Hepatocyte (in vitro differentiated cells): ENCODE measurements at regions not wholly inside any gene's neighbourhood (a gene's known extent, or its start where the extent isn't known, plus 50 kb on each side); places are given as distances from the start of the nearest gene placed in this dataset.

Source experiments
- DNase-seq: peaks from one replicate; pipeline ENCODE4 v3.0.0-alpha.2; 2016; ENCODE audit warnings: low spot score
- H2AFZ ChIP-seq: fragments of 200-600 bp; sonication (generic); 2 replicates; pipeline ENCODE4 v1.6.0; 2016; ENCODE audit warnings: antibody characterized with exemption, mild to moderate bottlenecking
- H3K27ac ChIP-seq: fragments of 200-600 bp; sonication (generic); 2 replicates; pipeline ENCODE4 v1.5.1; 2016; ENCODE audit warnings: mild to moderate bottlenecking
- H3K27me3 ChIP-seq: fragments of 200-600 bp; sonication (generic); 2 replicates; pipeline ENCODE4 v1.6.1; 2016
- H3K36me3 ChIP-seq: fragments of 200-600 bp; sonication (generic); replicated peaks from 2 replicates; pipeline ENCODE4 v1.5.1; 2016; ENCODE audit warnings: low read depth; ENCODE audit not compliant: insufficient read depth
- H3K4me1 ChIP-seq: fragments of 200-600 bp; sonication (generic); 2 replicates; pipeline ENCODE4 v1.5.1; 2016; ENCODE audit warnings: mild to moderate bottlenecking, moderate library complexity; ENCODE audit not compliant: insufficient read depth
- H3K4me2 ChIP-seq: fragments of 200-600 bp; sonication (generic); 2 replicates; pipeline ENCODE4 v1.6.0; 2016
- H3K4me3 ChIP-seq: fragments of 200-600 bp; sonication (generic); 2 replicates; pipeline ENCODE4 v1.5.1; 2016; ENCODE audit warnings: mild to moderate bottlenecking
- H3K79me2 ChIP-seq: fragments of 200-600 bp; sonication (generic); 2 replicates; pipeline ENCODE4 v1.6.0; 2017; ENCODE audit warnings: mild to moderate bottlenecking
- H3K9me2 ChIP-seq: fragments of 200-600 bp; sonication (generic); replicated peaks from 2 replicates; pipeline ENCODE4 v1.6.0; 2017; ENCODE audit warnings: mild to moderate bottlenecking; ENCODE audit not compliant: insufficient read depth
- H3K9me3 ChIP-seq: fragments of 200-600 bp; sonication (generic); 2 replicates; pipeline ENCODE4 v1.5.1; 2016; ENCODE audit warnings: low read depth, mild to moderate bottlenecking
- H4K20me1 ChIP-seq: fragments of 200-600 bp; sonication (generic); 2 replicates; pipeline ENCODE4 v1.6.0; 2016; ENCODE audit warnings: mild to moderate bottlenecking; ENCODE audit not compliant: insufficient read depth, poor library complexity, severe bottlenecking
- CTCF ChIP-seq: fragments of 200-600 bp; sonication (generic); IDR thresholded peaks from 2 replicates; pipeline ENCODE4 v1.5.1; 2016; ENCODE audit warnings: antibody characterized with exemption, mild to moderate bottlenecking; ENCODE audit not compliant: poor library complexity
- EZH2 ChIP-seq: fragments of 200-600 bp; sonication (generic); IDR thresholded peaks from 2 replicates; pipeline ENCODE4 v1.6.1; 2016; ENCODE audit warnings: antibody characterized with exemption, mild to moderate bottlenecking, borderline replicate concordance
- EZH2phosphoT487 ChIP-seq: fragments of 200-600 bp; sonication (generic); IDR thresholded peaks from one replicate; pipeline ENCODE4 v1.6.1; 2018; ENCODE audit warnings: antibody characterized with exemption, mild to moderate bottlenecking, low read depth, moderate library complexity; ENCODE audit not compliant: unreplicated experiment, severe bottlenecking
- WGBS: methylation state at CpG from one replicate; pipeline ENCODE4 v1.1.6; 2016; ENCODE audit warnings: low lambda C conversion rate; ENCODE audit errors: missing lambda C conversion rate; 5-methylcytosine and 5-hydroxymethylcytosine counted together

GRCh38 chr4:180160195-180160983, 2082.8 kb upstream of the TENM3 start:
- H4K20me1 ChIP-seq: no peaks in the 10 kb centered on the region
- no peaks in the 10 kb centered on the region for H3K27me3 ChIP-seq
- TF ChIP-seq EZH2phosphoT487: no peak
- no peak overlapping the region for H3K27ac ChIP-seq
- no peak overlapping the region for H2AFZ ChIP-seq
- no peaks in the 10 kb centered on the region for H3K9me2 ChIP-seq
- H3K36me3 ChIP-seq: no peaks in the 10 kb centered on the region
- 68% methylated on average over 8 of the region's 8 CpGs for WGBS
- peaks cover 5% of the 10 kb centered on the region for H3K4me1 ChIP-seq
- no peaks in the 10 kb centered on the region for H3K9me3 ChIP-seq
- H3K79me2 ChIP-seq: no peaks in the 10 kb centered on the region
- no peak for DNase-seq
- H3K4me3 ChIP-seq: no peak overlapping the region
- no peak overlapping the region for H3K4me2 ChIP-seq

- Histone ChIP-seq H3K79me2 (no peaks in the 10 kb centered on the region), H3K4me3 (no peak overlapping the region), H4K20me1 (no peaks in the 10 kb centered on the region), H3K9me2 (no peaks in the 10 kb centered on the region), H3K27ac (no peak overlapping the region), H3K9me3 (no peaks in the 10 kb centered on the region), H3K4me2 (peak overlapping the region; percentile 19), H2AFZ (no peak overlapping the region), H3K27me3 (no peaks in the 10 kb centered on the region), H3K4me1 (peaks cover 5% of the 10 kb centered on the region), H3K36me3 (no peaks in the 10 kb centered on the region)
- 51% methylated on average over 2 of the region's 2 CpGs for WGBS
- no peak for TF ChIP-seq CTCF
- no peak for TF ChIP-seq EZH2phosphoT487
- no peak for TF ChIP-seq EZH2
- peak; percentile 73 for DNase-seq
Observed at GRCh38 chr4:180164799-180165198, 2078.4 kb upstream of the TENM3 start.

- Histone ChIP-seq H3K36me3 (no peaks in the 10 kb centered on the region), H3K9me3 (no peaks in the 10 kb centered on the region), H3K4me1 (peaks cover 5% of the 10 kb centered on the region), H3K27ac (no peak overlapping the region), H3K27me3 (no peaks in the 10 kb centered on the region), H2AFZ (no peak overlapping the region), H4K20me1 (no peaks in the 10 kb centered on the region), H3K4me2 (no peak overlapping the region), H3K9me2 (no peaks in the 10 kb centered on the region), H3K4me3 (no peak overlapping the region), H3K79me2 (no peaks in the 10 kb centered on the region)
- DNase-seq: no peak
- TF ChIP-seq EZH2phosphoT487 (no peak), EZH2 (no peak), CTCF (no peak)
- WGBS: 73% methylated on average over 3 of the region's 3 CpGs
Observed at GRCh38 chr4:180169394-180169793, 2073.8 kb upstream of the TENM3 start.

DNA sequence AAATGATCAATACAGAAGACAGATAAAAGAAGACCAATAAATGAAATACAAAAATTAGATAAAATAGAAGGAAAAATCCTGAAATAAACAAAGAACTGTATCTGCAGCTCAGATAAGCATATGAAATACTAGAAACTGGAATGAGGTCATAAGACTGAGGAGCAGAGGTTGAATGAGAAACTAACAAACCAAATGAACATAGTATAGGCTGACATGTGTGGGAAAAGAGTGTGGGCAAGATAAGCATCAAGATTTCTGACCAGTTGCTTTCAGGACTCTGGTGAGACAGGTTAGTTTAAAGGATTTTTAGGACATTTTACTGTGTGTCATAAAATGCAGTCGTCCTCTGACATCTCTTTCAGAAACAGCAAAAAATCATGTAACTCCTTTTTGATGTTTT, 2073.2 kb upstream of the TENM3 start:
- no peak overlapping the region for H3K4me3 ChIP-seq
- H3K79me2 ChIP-seq: no peaks in the 10 kb centered on the region
- no peak for TF ChIP-seq EZH2
- TF ChIP-seq EZH2phosphoT487: no peak
- no peak for TF ChIP-seq CTCF
- DNase-seq: no peak
- H2AFZ ChIP-seq: no peak overlapping the region
- H3K9me3 ChIP-seq: no peaks in the 10 kb centered on the region
- H3K9me2 ChIP-seq: no peaks in the 10 kb centered on the region
- H3K4me1 ChIP-seq: peaks cover 4% of the 10 kb centered on the region
- WGBS: 48% methylated on average over 1 of the region's 1 CpG
- no peaks in the 10 kb centered on the region for H3K27me3 ChIP-seq
- no peak overlapping the region for H3K27ac ChIP-seq
- no peaks in the 10 kb centered on the region for H4K20me1 ChIP-seq
- H3K36me3 ChIP-seq: no peaks in the 10 kb centered on the region
- H3K4me2 ChIP-seq: no peak overlapping the region
